Endothelial cell of umbilical vein (primary cell): ENCODE measurements at regions not wholly inside any gene's neighbourhood (a gene's known extent, or its start where the extent isn't known, plus 50 kb on each side); places are given as distances from the start of the nearest gene placed in this dataset.

Experiments
- BruUV-seq: library from RNA; stranded (reverse); fragments of 400-500 nt; replicated peaks from 2 replicates; lab custom pipeline; 2021; lab: Mats Ljungman, UMichigan
- CTCF ChIA-PET: fragments of 300-600, 350-600 bp; sonication (Branson Sonifier 250); formaldehyde crosslinking; loops from one replicate; lab custom pipeline; 2021; ENCODE audit warnings: antibody characterized with exemption, inconsistent platforms; lab: Charles Lee
- POLR2A ChIA-PET: fragments of 300-600, 350-600 bp; sonication (Branson Sonifier 250); formaldehyde crosslinking; loops from one replicate; lab custom pipeline; 2021; ENCODE audit warnings: antibody characterized with exemption, inconsistent platforms; lab: Charles Lee
- DNase-seq: peaks from one replicate; pipeline ENCODE4 v3.0.0-alpha.2; 2011; ENCODE audit warnings: low read depth, low spot score
- FAIRE-seq: peaks from 2 replicates; lab custom pipeline; 2011; peaks lifted over from hg19 to GRCh38; lab: Jason Lieb, UNC
- H2AFZ ChIP-seq: 2 replicates; pipeline ENCODE4 v1.6.0; 2012; ENCODE audit warnings: low read depth, low read length, control low read depth, inconsistent platforms
- H3K27ac ChIP-seq: 2 replicates; pipeline ENCODE4 v1.5.1; 2011; ENCODE audit warnings: low read depth, mild to moderate bottlenecking, control low read depth, low read length, moderate library complexity; ENCODE audit not compliant: insufficient read depth
- H3K27me3 ChIP-seq, 2 experiments: 2 replicates each; pipeline versions ENCODE4 v1.6.0 to v1.6.1; 2011; ENCODE audit warnings: low read length in 2 of 2, mixed read lengths in 1 of 2; ENCODE audit not compliant: control insufficient read depth in 2 of 2, insufficient read depth in 2 of 2
- H3K36me3 ChIP-seq, 2 experiments: 2 replicates in 1 of 2; 3 replicates in 1 of 2; pipeline ENCODE4 v1.5.1; 2011; ENCODE audit warnings: low read length in 2 of 2, mild to moderate bottlenecking in 1 of 2, moderate library complexity in 1 of 2; ENCODE audit not compliant: control insufficient read depth in 2 of 2, insufficient read depth in 2 of 2; ENCODE audit errors: extremely low read depth in 1 of 2
- H3K4me1 ChIP-seq: 3 replicates; pipeline ENCODE4 v1.5.1; 2011; ENCODE audit warnings: mild to moderate bottlenecking, low read length; ENCODE audit not compliant: control insufficient read depth, insufficient read depth; ENCODE audit errors: extremely low read depth
- H3K4me2 ChIP-seq: 2 replicates; pipeline ENCODE4 v1.6.1; 2011; ENCODE audit warnings: low read length, control low read depth, mixed read lengths; ENCODE audit not compliant: insufficient read depth
- H3K4me3 ChIP-seq, 3 experiments: fragments of 200-600 bp in 1 of 3; sonication (generic), shearing (Covaris generic) in 1 of 3; replicated peaks in 1 of 3; 2 replicates each; pipeline ENCODE4 v1.5.1; 2011 to 2016; ENCODE audit warnings: control low read depth in 3 of 3, low read length in 3 of 3, mild to moderate bottlenecking in 2 of 3, inconsistent platforms in 1 of 3, low read depth in 1 of 3, moderate library complexity in 1 of 3; ENCODE audit not compliant: insufficient read depth in 1 of 3
- H3K79me2 ChIP-seq: 2 replicates; pipeline ENCODE4 v1.6.0; 2012; ENCODE audit warnings: low read length, inconsistent platforms; ENCODE audit not compliant: control insufficient read depth, insufficient read depth
- H3K9ac ChIP-seq: replicated peaks from 2 replicates; pipeline ENCODE3; 2011; ENCODE audit warnings: low read length, control low read depth; ENCODE audit not compliant: insufficient read depth; ENCODE audit errors: extremely low read depth
- H3K9me1 ChIP-seq: replicated peaks from 3 replicates; pipeline ENCODE4 v1.6.0; 2011; ENCODE audit warnings: mild to moderate bottlenecking, low read length; ENCODE audit not compliant: control insufficient read depth, insufficient read depth; ENCODE audit errors: extremely low read depth
- H3K9me3 ChIP-seq: replicated peaks from 2 replicates; pipeline ENCODE4 v1.5.1; 2012; ENCODE audit warnings: low read length, inconsistent platforms; ENCODE audit not compliant: control insufficient read depth, insufficient read depth
- H4K20me1 ChIP-seq: replicated peaks from 2 replicates; pipeline ENCODE3; 2011; ENCODE audit warnings: mild to moderate bottlenecking, low read length; ENCODE audit not compliant: control insufficient read depth, insufficient read depth; ENCODE audit errors: extremely low read depth
- CTCF ChIP-seq, 2 donors: IDR thresholded peaks; 1 replicate in 1 of 2; 2 replicates in 1 of 2; pipeline ENCODE4 v1.5.1; 2011; ENCODE audit warnings: low read length in 2 of 2, mild to moderate bottlenecking in 2 of 2, moderate library complexity in 2 of 2, control low read depth in 1 of 2, inconsistent platforms in 1 of 2, low read depth in 1 of 2; ENCODE audit not compliant: insufficient read depth in 1 of 2; ENCODE audit errors: extremely low read depth in 1 of 2
- EZH2 ChIP-seq: IDR thresholded peaks from 2 replicates; pipeline ENCODE4 v1.6.1; 2012; ENCODE audit warnings: borderline replicate concordance, low read depth, mild to moderate bottlenecking, moderate library complexity, low read length, inconsistent platforms; ENCODE audit not compliant: severe bottlenecking
- FOS ChIP-seq: IDR thresholded peaks from 2 replicates; pipeline ENCODE4 v1.6.1; 2011; ENCODE audit warnings: mild to moderate bottlenecking, low read length, moderate library complexity, borderline replicate concordance; ENCODE audit not compliant: insufficient read depth
- GATA2 ChIP-seq: IDR thresholded peaks from 2 replicates; pipeline ENCODE4 v1.7.0; 2011; ENCODE audit warnings: low read depth, mild to moderate bottlenecking, moderate library complexity, mixed read lengths, low read length; ENCODE audit not compliant: insufficient read length, insufficient read depth
- JUN ChIP-seq: IDR thresholded peaks from 2 replicates; pipeline ENCODE4 v1.6.1; 2011; ENCODE audit warnings: borderline replicate concordance, low read depth; ENCODE audit not compliant: insufficient read length, insufficient read depth
- MAX ChIP-seq: IDR thresholded peaks from 2 replicates; pipeline ENCODE4 v1.6.1; 2011; ENCODE audit not compliant: insufficient read depth, insufficient read length
- MYC ChIP-seq: IDR thresholded peaks from one replicate; pipeline ENCODE4 v1.6.1; 2011; ENCODE audit warnings: mild to moderate bottlenecking, low read depth, low read length
- POLR2A ChIP-seq: IDR thresholded peaks from 2 replicates; pipeline ENCODE4 v1.6.1; 2012; ENCODE audit warnings: low read depth, mild to moderate bottlenecking, control low read depth, low read length
- POLR2AphosphoS5 ChIP-seq: IDR thresholded peaks from 2 replicates; pipeline ENCODE4 v1.6.1; 2012; ENCODE audit warnings: low read depth, mild to moderate bottlenecking, control low read depth, low read length, moderate library complexity; ENCODE audit not compliant: insufficient read depth
- dilution Hi-C: fragments of 300-500 bp; cut with MboI; formaldehyde crosslinking; loops from one replicate; pipeline ENCODE4 v1.15.0; 2019; ENCODE audit warnings: low sequenced_read_pairs; ENCODE audit not compliant: extremely low pct_ligation_motif_present
- intact Hi-C: fragments of 100-400 bp; cut with micrococcal nuclease; formaldehyde crosslinking; loops from one replicate; pipeline ENCODE4 v1.10.0; 2022

- no peak overlapping the region for H3K4me2 ChIP-seq
- FAIRE-seq: no peak
- TF ChIP-seq FOS (no peak), POLR2AphosphoS5 (no peak), EZH2 (no peak), MYC (no peak), GATA2 (no peak), CTCF (IDR thresholded peaks at IDR 0.05; ENCODE audit: extremely low read depth in 1 of 2, insufficient read depth in 1 of 2, low read depth in 1 of 2, low read length in 2 of 2) (no peak), POLR2A (no peak), MAX (no peak), JUN (no peak)
- H3K9me3 ChIP-seq: no peaks in the 10 kb centered on the region
- H3K27me3 ChIP-seq: no peaks in the 10 kb centered on the region
- H3K4me1 ChIP-seq: no peaks in the 10 kb centered on the region
- H3K79me2 ChIP-seq: no peaks in the 10 kb centered on the region
- DNase-seq: no peak
- no peak overlapping the region for H3K9ac ChIP-seq
- H4K20me1 ChIP-seq: no peaks in the 10 kb centered on the region
- CTCF ChIA-PET: no interaction called here
- H3K36me3 ChIP-seq: no peaks in the 10 kb centered on the region
- POLR2A ChIA-PET: no interaction called here
- no peak overlapping the region for H3K4me3 ChIP-seq
- dilution Hi-C loops: no loop called here
- no TSS peak for BruUV-seq
- H2AFZ ChIP-seq: no peak overlapping the region
- no peaks in the 10 kb centered on the region for H3K9me1 ChIP-seq
- no peak overlapping the region for H3K27ac ChIP-seq
- intact Hi-C loops: no loop called here
These were observed 808.6 kb upstream of the RAG2 start for GRCh38 chr11:37406651-37407050.
